ENCODE measurements at regions not wholly inside any gene's neighbourhood (a gene's known extent, or its start where the extent isn't known, plus 50 kb on each side); places are given as distances from the start of the nearest gene placed in this dataset.

DNA sequence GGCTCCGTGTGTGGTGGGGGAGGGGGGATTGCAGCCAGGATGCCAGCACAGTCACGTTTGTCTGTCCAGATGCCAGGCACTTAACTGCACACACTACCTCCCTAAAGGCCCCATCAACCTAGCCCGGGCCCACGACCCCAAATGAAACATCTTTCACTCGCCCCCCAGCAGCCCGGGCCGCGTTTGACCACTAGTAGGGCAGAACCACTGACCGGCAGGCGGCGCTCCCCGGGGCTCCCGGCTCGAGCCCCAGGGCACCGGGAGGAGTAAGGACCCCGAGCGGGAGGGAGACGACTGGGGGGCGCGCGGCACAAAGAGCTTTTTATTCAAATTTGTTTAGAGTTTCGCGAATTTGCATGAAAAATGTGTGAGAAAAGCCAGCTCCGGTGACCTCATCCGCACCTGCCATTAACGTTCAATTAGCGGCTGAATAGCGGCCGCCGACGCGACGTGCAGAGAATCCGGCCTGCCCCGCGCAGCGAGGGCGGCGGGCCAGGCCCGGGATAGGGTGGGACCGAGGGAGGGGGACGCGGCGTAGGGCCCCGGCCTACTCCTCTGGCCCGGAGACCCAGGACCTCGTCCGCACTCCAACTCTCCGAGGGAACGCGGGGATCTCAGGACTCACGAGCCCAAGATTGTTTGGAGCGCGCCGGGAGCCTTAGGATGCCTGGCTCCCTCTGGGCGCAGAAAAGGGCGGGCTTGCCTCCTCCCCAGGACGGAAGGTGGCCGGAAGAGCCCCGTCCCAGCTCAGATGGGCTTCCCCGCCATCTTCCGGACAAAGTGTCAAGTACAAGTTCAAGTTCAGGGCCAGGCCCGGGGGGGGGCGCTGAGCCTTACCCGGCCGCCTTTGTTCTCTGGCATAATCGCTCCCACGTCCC is 64.9 kb upstream of the POLG start:
- no peaks in the 10 kb centered on the region for H3K27me3 ChIP-seq (ENCODE audit: low read length)
- intact Hi-C loops (cut with micrococcal nuclease): no loop called here
- peak overlapping the region; percentile 86 for H2AFZ ChIP-seq (ENCODE audit: low read length)
- peak overlapping the region; percentile 87 for H3K4me2 ChIP-seq (ENCODE audit: low read length)
- H3K79me2 ChIP-seq (ENCODE audit: low read length): no peaks in the 10 kb centered on the region
- peaks cover 6% of the 10 kb centered on the region for H3K4me1 ChIP-seq (ENCODE audit: insufficient read depth, low read length)
- H3K36me3 ChIP-seq (ENCODE audit: low read depth, low read length): no peaks in the 10 kb centered on the region
- TF ChIP-seq, protein P1, sequence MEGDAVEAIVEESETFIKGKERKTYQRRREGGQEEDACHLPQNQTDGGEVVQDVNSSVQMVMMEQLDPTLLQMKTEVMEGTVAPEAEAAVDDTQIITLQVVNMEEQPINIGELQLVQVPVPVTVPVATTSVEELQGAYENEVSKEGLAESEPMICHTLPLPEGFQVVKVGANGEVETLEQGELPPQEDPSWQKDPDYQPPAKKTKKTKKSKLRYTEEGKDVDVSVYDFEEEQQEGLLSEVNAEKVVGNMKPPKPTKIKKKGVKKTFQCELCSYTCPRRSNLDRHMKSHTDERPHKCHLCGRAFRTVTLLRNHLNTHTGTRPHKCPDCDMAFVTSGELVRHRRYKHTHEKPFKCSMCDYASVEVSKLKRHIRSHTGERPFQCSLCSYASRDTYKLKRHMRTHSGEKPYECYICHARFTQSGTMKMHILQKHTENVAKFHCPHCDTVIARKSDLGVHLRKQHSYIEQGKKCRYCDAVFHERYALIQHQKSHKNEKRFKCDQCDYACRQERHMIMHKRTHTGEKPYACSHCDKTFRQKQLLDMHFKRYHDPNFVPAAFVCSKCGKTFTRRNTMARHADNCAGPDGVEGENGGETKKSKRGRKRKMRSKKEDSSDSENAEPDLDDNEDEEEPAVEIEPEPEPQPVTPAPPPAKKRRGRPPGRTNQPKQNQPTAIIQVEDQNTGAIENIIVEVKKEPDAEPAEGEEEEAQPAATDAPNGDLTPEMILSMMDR (conservative IDR thresholded peaks at IDR 0.05; ENCODE audit: low read depth, low read length): peak; percentile 58
- TF ChIP-seq EZH2phosphoT487 (IDR thresholded peaks at IDR 0.05; ENCODE audit: borderline replicate concordance, low read length) (no peak), EZH2 (IDR thresholded peaks at IDR 0.05; ENCODE audit: low read length, unreplicated experiment) (no peak)
- no peaks in the 10 kb centered on the region for H4K20me1 ChIP-seq (ENCODE audit: low read length)
- BruUV-seq (replicated peaks): no TSS peak
- H3K9me2 ChIP-seq (replicated peaks; ENCODE audit: low read length): no peaks in the 10 kb centered on the region
- H3K9ac ChIP-seq (ENCODE audit: low read length): peak overlapping the region; percentile 56
- H3K27ac ChIP-seq (ENCODE audit: low read length): no peak overlapping the region
- no peaks in the 10 kb centered on the region for H3F3A ChIP-seq (ENCODE audit: low read length, unreplicated experiment)
- ATAC-seq (peak; percentile 56), DNase-seq (peak; percentile 57)
- ChIA-PET POLR2A (ENCODE audit: unreplicated experiment) (no interaction called here), CTCF (interaction anchor here (1.0 kb wide), 1 partner anchor 19 kb away, joined by 3 read pairs; no protein-coding TSS in a partner anchor)
- H3K4me3 ChIP-seq (ENCODE audit: low read length): peak overlapping the region; percentile 73
- H3K9me3 ChIP-seq (ENCODE audit: low read length): no peaks in the 10 kb centered on the region

DNA sequence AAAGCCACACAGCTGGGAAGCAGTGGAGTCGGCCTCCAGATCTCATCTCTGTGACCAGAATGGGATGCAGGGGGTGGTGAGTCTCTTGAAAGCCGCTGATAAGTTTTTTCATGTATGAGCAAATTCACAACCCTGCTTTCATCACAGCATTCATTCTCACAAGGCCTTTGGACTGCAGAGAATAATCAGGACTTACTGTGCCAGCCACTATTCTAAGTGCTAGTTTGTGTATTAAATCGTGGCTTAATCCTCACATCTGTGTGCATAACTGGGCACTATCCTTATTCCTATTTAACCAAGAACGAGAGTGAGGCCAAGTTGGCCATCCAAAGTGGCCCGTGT is 64.2 kb upstream of the POLG start:
- Histone ChIP-seq H3K79me2 (ENCODE audit: low read length) (no peaks in the 10 kb centered on the region), H2AFZ (ENCODE audit: low read length) (no peak overlapping the region), H3K9me3 (ENCODE audit: low read length) (no peaks in the 10 kb centered on the region), H3K27ac (ENCODE audit: low read length) (no peak overlapping the region), H3K9me2 (replicated peaks; ENCODE audit: low read length) (no peaks in the 10 kb centered on the region), H3F3A (ENCODE audit: low read length, unreplicated experiment) (no peaks in the 10 kb centered on the region), H3K36me3 (ENCODE audit: low read depth, low read length) (no peaks in the 10 kb centered on the region), H4K20me1 (ENCODE audit: low read length) (no peaks in the 10 kb centered on the region), H3K9ac (ENCODE audit: low read length) (no peak overlapping the region), H3K4me3 (ENCODE audit: low read length) (peak overlapping the region; percentile 73), H3K27me3 (ENCODE audit: low read length) (no peaks in the 10 kb centered on the region), H3K4me1 (ENCODE audit: insufficient read depth, low read length) (peaks cover 6% of the 10 kb centered on the region), H3K4me2 (ENCODE audit: low read length) (peak overlapping the region; percentile 87)
- DNase-seq: no peak
- ChIA-PET CTCF (no interaction called here), POLR2A (ENCODE audit: unreplicated experiment) (no interaction called here)
- intact Hi-C loops (cut with micrococcal nuclease): no loop called here
- BruUV-seq (replicated peaks): no TSS peak
- no peak for TF ChIP-seq EZH2 (IDR thresholded peaks at IDR 0.05; ENCODE audit: low read length, unreplicated experiment)
- no peak for ATAC-seq

DNA sequence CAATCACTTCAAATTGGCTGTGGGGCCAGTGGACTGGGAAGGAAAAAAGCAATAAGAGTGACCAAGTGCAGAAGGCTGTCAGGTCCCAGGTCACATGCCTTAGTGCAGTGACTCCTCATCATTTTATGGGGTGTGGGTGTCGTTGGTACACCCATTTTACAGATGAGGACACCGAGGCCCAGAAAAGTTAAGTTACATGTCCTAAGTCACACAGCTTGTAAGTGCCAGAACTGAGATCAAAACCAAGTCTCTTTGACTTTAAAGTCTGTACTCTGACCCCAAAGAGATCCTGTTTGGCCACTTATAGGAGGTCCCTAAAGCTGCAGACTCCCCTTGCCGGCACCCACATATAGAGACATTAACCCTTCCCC is 63.0 kb upstream of the POLG start:
- Histone ChIP-seq H3K4me2 (ENCODE audit: low read length) (no peak overlapping the region), H2AFZ (ENCODE audit: low read length) (no peak overlapping the region), H4K20me1 (ENCODE audit: low read length) (no peaks in the 10 kb centered on the region), H3K4me1 (ENCODE audit: insufficient read depth, low read length) (peaks cover 6% of the 10 kb centered on the region), H3K9ac (ENCODE audit: low read length) (no peak overlapping the region), H3K79me2 (ENCODE audit: low read length) (no peaks in the 10 kb centered on the region), H3K27me3 (ENCODE audit: low read length) (no peaks in the 10 kb centered on the region), H3K27ac (ENCODE audit: low read length) (no peak overlapping the region), H3K9me2 (replicated peaks; ENCODE audit: low read length) (no peaks in the 10 kb centered on the region), H3F3A (ENCODE audit: low read length, unreplicated experiment) (no peaks in the 10 kb centered on the region), H3K9me3 (ENCODE audit: low read length) (no peaks in the 10 kb centered on the region), H3K4me3 (ENCODE audit: low read length) (no peak overlapping the region), H3K36me3 (ENCODE audit: low read depth, low read length) (no peaks in the 10 kb centered on the region)
- POLR2A ChIA-PET (ENCODE audit: unreplicated experiment): no interaction called here
- ATAC-seq (no peak), DNase-seq (no peak)
- no TSS peak for BruUV-seq (replicated peaks)
- CTCF ChIA-PET: no interaction called here
- intact Hi-C loops (cut with micrococcal nuclease): no loop called here
- no peak for TF ChIP-seq EZH2 (IDR thresholded peaks at IDR 0.05; ENCODE audit: low read length, unreplicated experiment)
- TF ChIP-seq, protein P1 (conservative IDR thresholded peaks at IDR 0.05; ENCODE audit: low read depth, low read length): no peak

Data from PC-3 (cell line).